ENCODE measurements at regions not wholly inside any gene's neighbourhood (a gene's known extent, or its start where the extent isn't known, plus 50 kb on each side); places are given as distances from the start of the nearest gene placed in this dataset.

DNA sequence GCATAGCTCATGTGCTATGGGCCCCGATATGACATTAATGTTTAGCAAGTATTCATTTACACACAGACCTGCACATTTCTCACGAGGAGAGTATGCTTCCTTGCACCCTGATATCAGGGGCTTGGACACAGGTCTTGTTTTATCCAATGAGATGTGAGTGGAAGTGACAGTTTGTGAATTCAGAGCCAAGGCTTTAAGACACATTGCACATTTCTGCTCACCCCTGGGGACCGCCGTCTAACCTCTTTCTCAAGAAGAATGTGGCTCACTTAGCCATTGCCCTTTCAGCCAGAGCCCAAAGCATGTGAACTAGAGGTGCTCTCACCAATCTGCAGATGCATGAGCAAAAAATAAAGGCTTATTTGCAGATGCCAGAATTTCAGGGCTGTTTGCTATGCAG lies 116.1 kb upstream of the C16orf82 start:
- TF ChIP-seq ZNF274 (IDR thresholded peaks at IDR 0.05; ENCODE audit: low read depth, low read length), result no peak
- TF ChIP-seq YY1 (IDR thresholded peaks at IDR 0.05; ENCODE audit: insufficient read depth, insufficient read length), result no peak

Data from NT2/D1 (cell line).